HCT116 (cell line): ENCODE measurements at regions not wholly inside any gene's neighbourhood (a gene's known extent, or its start where the extent isn't known, plus 50 kb on each side); places are given as distances from the start of the nearest gene placed in this dataset.

Source experiments
- ATF3 ChIP-seq: IDR thresholded peaks from 2 replicates; pipeline ENCODE4 v1.6.1; 2012
- CEBPB ChIP-seq: IDR thresholded peaks from 2 replicates; pipeline ENCODE4 v1.6.1; 2012; ENCODE audit warnings: low read depth
- CTCF ChIP-seq, 3 experiments: fragments of 200-600 bp in 1 of 3; sonication (generic) in 1 of 3; IDR thresholded peaks in 2 of 3; conservative IDR thresholded peaks in 1 of 3; 2 replicates each; pipeline ENCODE4 v1.5.1; 2012 to 2017; ENCODE audit warnings: low read depth in 2 of 3, low read length in 2 of 3, antibody characterized with exemption in 1 of 3, borderline replicate concordance in 1 of 3, control low read depth in 1 of 3, mild to moderate bottlenecking in 1 of 3, mixed read lengths in 1 of 3, mixed run types in 1 of 3, moderate library complexity in 1 of 3; ENCODE audit not compliant: insufficient read depth in 1 of 3
- EGR1 ChIP-seq: IDR thresholded peaks from 2 replicates; pipeline ENCODE4 v1.6.1; 2012; ENCODE audit warnings: low read depth
- EZH2 ChIP-seq: fragments of 200-600 bp; sonication (generic); IDR thresholded peaks from 2 replicates; pipeline ENCODE4 v1.6.1; 2017; ENCODE audit warnings: antibody characterized with exemption, mixed run types
- EZH2phosphoT487 ChIP-seq: fragments of 200-600 bp; IDR thresholded peaks from 2 replicates; pipeline ENCODE4 v1.6.1; 2018; ENCODE audit warnings: antibody characterized with exemption, borderline replicate concordance
- FOSL1 ChIP-seq: IDR thresholded peaks from 2 replicates; pipeline ENCODE4 v1.6.1; 2012; ENCODE audit warnings: low read depth
- MAX ChIP-seq: IDR thresholded peaks from 2 replicates; pipeline ENCODE4 v1.6.1; 2012
- POLR2A ChIP-seq: IDR thresholded peaks from 2 replicates; pipeline ENCODE4 v1.7.0; 2011; ENCODE audit warnings: borderline replicate concordance; ENCODE audit not compliant: insufficient read depth, insufficient read length; ENCODE audit errors: extremely low read depth
- REST ChIP-seq: IDR thresholded peaks from 2 replicates; pipeline ENCODE4 v1.6.1; 2012; ENCODE audit warnings: low read depth
- SP1 ChIP-seq: IDR thresholded peaks from 2 replicates; pipeline ENCODE4 v1.6.1; 2012; ENCODE audit warnings: low read depth
- YY1 ChIP-seq: IDR thresholded peaks from 2 replicates; pipeline ENCODE4 v1.6.1; 2011; ENCODE audit warnings: low read length, low read depth, moderate library complexity, mild to moderate bottlenecking; ENCODE audit not compliant: insufficient replicate concordance; ENCODE audit errors: extremely low read depth
- ZBTB33 ChIP-seq: IDR thresholded peaks from 2 replicates; pipeline ENCODE4 v1.6.1; 2011; ENCODE audit warnings: mild to moderate bottlenecking, low read length, moderate library complexity; ENCODE audit not compliant: insufficient replicate concordance; ENCODE audit errors: extremely low read depth

GRCh38 chr6:100144991-100145390 lies 151.0 kb upstream of the MCHR2 start:
- TF ChIP-seq CTCF (IDR thresholded peaks at IDR 0.05 in 2 of 3, conservative IDR thresholded peaks at IDR 0.05 in 1 of 3; ENCODE audit: borderline replicate concordance in 1 of 3, insufficient read depth in 1 of 3, low read depth in 2 of 3, low read length in 2 of 3) (no peak), CEBPB (no peak), POLR2A (no peak), REST (no peak), EZH2phosphoT487 (no peak), YY1 (no peak), EZH2 (no peak), ATF3 (no peak), MAX (no peak), SP1 (no peak), EGR1 (no peak), ZBTB33 (no peak), FOSL1 (no peak)
